ENCODE measurements at regions not wholly inside any gene's neighbourhood (a gene's known extent, or its start where the extent isn't known, plus 50 kb on each side); places are given as distances from the start of the nearest gene placed in this dataset.

- no peak for DNase-seq (ENCODE audit: low read depth in 2 of 2)
Observed at GRCh38 chr2:58968885-58969284, 727.8 kb upstream of the FANCL start.

- DNase-seq (ENCODE audit: low read depth in 2 of 2), result no peak
Observed at GRCh38 chr2:58967736-58968135, 726.6 kb upstream of the FANCL start.

- no peak for DNase-seq (ENCODE audit: low read depth in 2 of 2)
Observed at GRCh38 chr2:58965602-58966001, 724.5 kb upstream of the FANCL start.

- no peak for DNase-seq (ENCODE audit: low read depth in 2 of 2)
Observed at GRCh38 chr2:58959996-58960395, 718.9 kb upstream of the FANCL start.

- DNase-seq (ENCODE audit: low read depth in 2 of 2), result no peak
Observed at GRCh38 chr2:58957188-58957840, 716.2 kb upstream of the FANCL start.

- DNase-seq (ENCODE audit: low read depth in 2 of 2), result no peak
Observed at GRCh38 chr2:58954880-58955385, 713.8 kb upstream of the FANCL start.

- DNase-seq (ENCODE audit: low read depth in 2 of 2), result no peak
Observed at GRCh38 chr2:58951722-58952121, 710.6 kb upstream of the FANCL start.

GRCh38 chr2:58950795-58951462, 709.8 kb upstream of the FANCL start:
- no peak for DNase-seq (ENCODE audit: low read depth in 2 of 2)

GRCh38 chr2:58939388-58939787, 698.3 kb upstream of the FANCL start:
- no peak for DNase-seq (ENCODE audit: low read depth in 2 of 2)

GRCh38 chr2:58938988-58939387, 697.9 kb upstream of the FANCL start:
- DNase-seq (ENCODE audit: low read depth in 2 of 2), result no peak

GRCh38 chr2:58932801-58933200, 691.7 kb upstream of the FANCL start:
- no peak for DNase-seq (ENCODE audit: low read depth in 2 of 2)

GRCh38 chr2:58930537-58930936, 689.4 kb upstream of the FANCL start:
- DNase-seq (ENCODE audit: low read depth in 2 of 2), result no peak

GRCh38 chr2:58928973-58929372, 687.8 kb upstream of the FANCL start:
- no peak for DNase-seq (ENCODE audit: low read depth in 2 of 2)

- DNase-seq (ENCODE audit: low read depth in 2 of 2), result no peak
Observed at GRCh38 chr2:58928391-58928790, 687.3 kb upstream of the FANCL start.

- no peak for DNase-seq (ENCODE audit: low read depth in 2 of 2)
Observed at GRCh38 chr2:58926112-58926511, 685.0 kb upstream of the FANCL start.

- DNase-seq (ENCODE audit: low read depth in 2 of 2), result no peak
Observed at GRCh38 chr2:58925676-58926081, 684.6 kb upstream of the FANCL start.

GRCh38 chr2:58923869-58924268, 682.7 kb upstream of the FANCL start:
- no peak for DNase-seq (ENCODE audit: low read depth in 2 of 2)

GRCh38 chr2:58922245-58922644, 681.1 kb upstream of the FANCL start:
- DNase-seq (ENCODE audit: low read depth in 2 of 2), result no peak

GRCh38 chr2:58921676-58922075, 680.6 kb upstream of the FANCL start:
- no peak for DNase-seq (ENCODE audit: low read depth in 2 of 2)

- no peak for DNase-seq (ENCODE audit: low read depth in 2 of 2)
Observed at GRCh38 chr2:58920001-58920400, 678.9 kb upstream of the FANCL start.

- DNase-seq (ENCODE audit: low read depth in 2 of 2), result no peak
Observed at GRCh38 chr2:58919316-58919715, 678.2 kb upstream of the FANCL start.

- no peak for DNase-seq (ENCODE audit: low read depth in 2 of 2)
Observed at GRCh38 chr2:58918141-58918540, 677.0 kb upstream of the FANCL start.

GRCh38 chr2:58917596-58917995, 676.5 kb upstream of the FANCL start:
- no peak for DNase-seq (ENCODE audit: low read depth in 2 of 2)

GRCh38 chr2:58916063-58916462, 674.9 kb upstream of the FANCL start:
- no peak for DNase-seq (ENCODE audit: low read depth in 2 of 2)
